ENCODE measurements at regions not wholly inside any gene's neighbourhood (a gene's known extent, or its start where the extent isn't known, plus 50 kb on each side); places are given as distances from the start of the nearest gene placed in this dataset.

GRCh38 chr3:88691081-88691480 is 416.3 kb upstream of the EPHA3 start:
- TF ChIP-seq CTCF (conservative IDR thresholded peaks at IDR 0.05; ENCODE audit: low read depth, low read length) (no peak), EZH2 (IDR thresholded peaks at IDR 0.05; ENCODE audit: low read length, unreplicated experiment) (no peak), EZH2phosphoT487 (IDR thresholded peaks at IDR 0.05; ENCODE audit: borderline replicate concordance, low read length) (no peak)

Data from PC-3 (cell line).